Loucy (cell line): ENCODE measurements at regions not wholly inside any gene's neighbourhood (a gene's known extent, or its start where the extent isn't known, plus 50 kb on each side); places are given as distances from the start of the nearest gene placed in this dataset.
A peak's percentile ranks its signal among the peaks of the same experiment; 100 is the strongest.

ENCODE experiments used
- H2AFZ ChIP-seq: fragments of 200-600 bp; sonication (generic); 2 replicates; pipeline ENCODE4 v1.6.0; 2016; ENCODE audit warnings: antibody characterized with exemption, mild to moderate bottlenecking, low read length, moderate library complexity
- H3F3A ChIP-seq: fragments of 200-600 bp; 2 replicates; pipeline ENCODE4 v1.6.0; 2016; ENCODE audit warnings: antibody characterized with exemption, low read depth, mild to moderate bottlenecking
- H3K27me3 ChIP-seq: fragments of 200-600 bp; sonication (generic); 2 replicates; pipeline ENCODE4 v1.6.1; 2014; ENCODE audit warnings: low read length, mild to moderate bottlenecking; ENCODE audit not compliant: insufficient read depth, poor library complexity, severe bottlenecking
- H3K36me3 ChIP-seq: fragments of 200-600 bp; sonication (generic); 2 replicates; pipeline ENCODE4 v1.6.1; 2016; ENCODE audit warnings: low read length; ENCODE audit not compliant: insufficient read depth
- H3K4me1 ChIP-seq: fragments of 200-600 bp; sonication (generic); 2 replicates; pipeline ENCODE4 v1.5.1; 2014; ENCODE audit warnings: low read length, mild to moderate bottlenecking; ENCODE audit not compliant: insufficient read depth, poor library complexity, severe bottlenecking
- H3K4me2 ChIP-seq: fragments of 200-600 bp; sonication (generic); 2 replicates; pipeline ENCODE4 v1.6.0; 2014; ENCODE audit warnings: antibody characterized with exemption, low read length, low read depth, mild to moderate bottlenecking; ENCODE audit not compliant: poor library complexity, severe bottlenecking
- H3K4me3 ChIP-seq: fragments of 200-600 bp; sonication (generic); 2 replicates; pipeline ENCODE4 v1.5.1; 2014; ENCODE audit warnings: low read length, mild to moderate bottlenecking, mixed read lengths; ENCODE audit not compliant: poor library complexity, severe bottlenecking
- H3K79me2 ChIP-seq: fragments of 200-600 bp; sonication (generic); 2 replicates; pipeline ENCODE4 v1.6.1; 2014; ENCODE audit warnings: low read length; ENCODE audit not compliant: insufficient read depth
- H3K9ac ChIP-seq: fragments of 200-600 bp; sonication (generic); 2 replicates; pipeline ENCODE4 v1.6.0; 2014; ENCODE audit warnings: mild to moderate bottlenecking, low read depth, low read length, moderate library complexity; ENCODE audit not compliant: poor library complexity, severe bottlenecking
- H3K9me2 ChIP-seq: fragments of 200-600 bp; sonication (generic); replicated peaks from 2 replicates; pipeline ENCODE4 v1.6.1; 2016; ENCODE audit warnings: low read depth, low read length, mixed read lengths
- H3K9me3 ChIP-seq: fragments of 200-600 bp; sonication (generic); 2 replicates; pipeline ENCODE4 v1.6.1; 2014; ENCODE audit warnings: mild to moderate bottlenecking, antibody characterized with exemption, low read length, low read depth; ENCODE audit not compliant: insufficient read depth
- H4K20me1 ChIP-seq: fragments of 200-600 bp; sonication (generic); 2 replicates; pipeline ENCODE4 v1.6.0; 2014; ENCODE audit warnings: antibody characterized with exemption, low read length, mild to moderate bottlenecking; ENCODE audit not compliant: insufficient read depth, poor library complexity, severe bottlenecking
- CTCF ChIP-seq: fragments of 200-600 bp; sonication (generic); conservative IDR thresholded peaks from 2 replicates; pipeline ENCODE4 v1.5.1; 2014; ENCODE audit warnings: mild to moderate bottlenecking, antibody characterized with exemption, low read length
- EZH2phosphoT487 ChIP-seq: fragments of 200-600 bp; IDR thresholded peaks from 2 replicates; pipeline ENCODE4 v1.6.1; 2018; ENCODE audit warnings: antibody characterized with exemption, mild to moderate bottlenecking, moderate library complexity, borderline replicate concordance

- Histone ChIP-seq H3K4me3 (no peak overlapping the region), H4K20me1 (no peaks in the 10 kb centered on the region), H3K4me2 (no peak overlapping the region), H3F3A (no peaks in the 10 kb centered on the region), H3K27me3 (no peaks in the 10 kb centered on the region), H3K36me3 (no peaks in the 10 kb centered on the region), H3K9me3 (no peaks in the 10 kb centered on the region), H3K79me2 (no peaks in the 10 kb centered on the region), H3K4me1 (peaks cover 14% of the 10 kb centered on the region), H3K9ac (no peak overlapping the region), H2AFZ (no peak overlapping the region), H3K9me2 (no peaks in the 10 kb centered on the region)
- TF ChIP-seq EZH2phosphoT487 (no peak), CTCF (no peak)
These were observed 249.2 kb downstream of the MID1IP1 start for GRCh38 chrX:39050427-39050826.

- H3K9ac ChIP-seq = no peak overlapping the region
- no peaks in the 10 kb centered on the region for H3K9me2 ChIP-seq
- no peaks in the 10 kb centered on the region for H3K36me3 ChIP-seq
- H4K20me1 ChIP-seq = no peaks in the 10 kb centered on the region
- no peak for TF ChIP-seq EZH2phosphoT487
- no peak for TF ChIP-seq CTCF
- H3K4me3 ChIP-seq = no peak overlapping the region
- peak overlapping the region; percentile 28 for H3K4me2 ChIP-seq
- H3K9me3 ChIP-seq = no peaks in the 10 kb centered on the region
- no peak overlapping the region for H2AFZ ChIP-seq
- H3K79me2 ChIP-seq = no peaks in the 10 kb centered on the region
- H3K4me1 ChIP-seq = peaks cover 14% of the 10 kb centered on the region
- H3K27me3 ChIP-seq = no peaks in the 10 kb centered on the region
- no peaks in the 10 kb centered on the region for H3F3A ChIP-seq
These were observed 251.5 kb downstream of the MID1IP1 start for GRCh38 chrX:39052751-39053150.

GRCh38 chrX:39058724-39059123 is 257.5 kb downstream of the MID1IP1 start:
- Histone ChIP-seq H4K20me1 (no peaks in the 10 kb centered on the region), H3K4me1 (no peaks in the 10 kb centered on the region), H3K9ac (no peak overlapping the region), H3F3A (no peaks in the 10 kb centered on the region), H3K27me3 (no peaks in the 10 kb centered on the region), H2AFZ (no peak overlapping the region), H3K4me2 (no peak overlapping the region), H3K36me3 (no peaks in the 10 kb centered on the region), H3K4me3 (no peak overlapping the region), H3K9me2 (no peaks in the 10 kb centered on the region), H3K9me3 (no peaks in the 10 kb centered on the region), H3K79me2 (no peaks in the 10 kb centered on the region)
- TF ChIP-seq EZH2phosphoT487 = no peak
- TF ChIP-seq CTCF = no peak
